GM10266 (cell line): ENCODE measurements at regions not wholly inside any gene's neighbourhood (a gene's known extent, or its start where the extent isn't known, plus 50 kb on each side); places are given as distances from the start of the nearest gene placed in this dataset.
A peak's percentile ranks its signal among the peaks of the same experiment; 100 is the strongest.

Experiments used
- DNase-seq: peaks from one replicate; pipeline ENCODE4 v3.0.0; 2012; ENCODE audit errors: extremely low spot score
- CTCF ChIP-seq: IDR thresholded peaks from 2 replicates; pipeline ENCODE4 v1.5.1; 2012; ENCODE audit warnings: mild to moderate bottlenecking, low read depth; ENCODE audit not compliant: control insufficient read depth, insufficient read depth; ENCODE audit errors: missing control alignments

GRCh38 chr6:165861226-165861625 lies 198.2 kb upstream of the PDE10A start:
- DNase-seq = no peak
- TF ChIP-seq CTCF = no peak

GRCh38 chr6:165858586-165858985 lies 195.5 kb upstream of the PDE10A start:
- no peak for DNase-seq
- TF ChIP-seq CTCF = no peak

- DNase-seq = no peak
- no peak for TF ChIP-seq CTCF
Observed at GRCh38 chr6:165855856-165856255, 192.8 kb upstream of the PDE10A start.

GRCh38 chr6:165854863-165855593 lies 192.0 kb upstream of the PDE10A start:
- no peak for DNase-seq
- no peak for TF ChIP-seq CTCF

- peak; percentile 13 for DNase-seq
Observed at GRCh38 chr6:165854061-165854862, 191.2 kb upstream of the PDE10A start.

GRCh38 chr6:165852676-165853075 lies 189.6 kb upstream of the PDE10A start:
- no peak for DNase-seq
- TF ChIP-seq CTCF = no peak

More at GRCh38 chr6:165854061-165854862, 191.2 kb upstream of the PDE10A start:
- TF ChIP-seq CTCF = no peak

GRCh38 chr6:165850434-165851019 lies 187.5 kb upstream of the PDE10A start:
- TF ChIP-seq CTCF = peak; percentile 99
- peak; percentile 81 for DNase-seq
